ENCODE measurements at regions not wholly inside any gene's neighbourhood (a gene's known extent, or its start where the extent isn't known, plus 50 kb on each side); places are given as distances from the start of the nearest gene placed in this dataset.

- Histone ChIP-seq H3K79me2 (ENCODE audit: control insufficient read depth, insufficient read depth, low read length) (no peaks in the 10 kb centered on the region), H3K27me3 (replicated peaks in 1 of 2; ENCODE audit: control insufficient read depth in 2 of 2, insufficient read depth in 2 of 2, low read length in 1 of 2) (no peaks in the 10 kb centered on the region), H3K36me3 (ENCODE audit: control insufficient read depth in 2 of 2, insufficient read depth in 2 of 2, low read length in 1 of 2) (no peaks in the 10 kb centered on the region), H3K4me2 (ENCODE audit: control insufficient read depth, insufficient read depth) (no peak overlapping the region), H3K4me1 (ENCODE audit: control insufficient read depth, insufficient read depth, low read length) (no peaks in the 10 kb centered on the region), H3K9ac (ENCODE audit: control insufficient read depth, insufficient read depth, low read length) (no peak overlapping the region), H3K27ac (ENCODE audit: control insufficient read depth, insufficient read depth) (no peak overlapping the region), H4K20me1 (ENCODE audit: control insufficient read depth, insufficient read depth) (no peaks in the 10 kb centered on the region), H3K9me3 (replicated peaks; ENCODE audit: control insufficient read depth, insufficient read depth, low read length) (no peaks in the 10 kb centered on the region), H3K4me3 (no peak overlapping the region), H2AFZ (ENCODE audit: control insufficient read depth, low read depth, low read length) (no peak overlapping the region)
- RAD21 ChIA-PET (ENCODE audit: unreplicated experiment), result no interaction called here
- DNase-seq (ENCODE audit: low read depth, low spot score), result no peak
- BruUV-seq (replicated peaks), result no TSS peak
- WGBS (ENCODE audit: insufficient coverage, insufficient replicate concordance, low lambda C conversion rate, missing lambda C conversion rate), result 14% methylated on average over 7 of the region's 7 CpGs
- no peak for TF ChIP-seq SKIL (IDR thresholded peaks at IDR 0.05; ENCODE audit: low read depth, poor library complexity, severe bottlenecking)
- no peak for TF ChIP-seq MEF2B (IDR thresholded peaks at IDR 0.05; ENCODE audit: partially characterized antibody, poor library complexity, severe bottlenecking)
- no peak for TF ChIP-seq ZNF274 (IDR thresholded peaks at IDR 0.05; ENCODE audit: insufficient read depth, insufficient read length)
- no peak for TF ChIP-seq SRF (IDR thresholded peaks at IDR 0.05; ENCODE audit: low read depth in 2 of 2, low read length in 2 of 2)
- TF ChIP-seq STAT3 (IDR thresholded peaks at IDR 0.05; ENCODE audit: low read depth, low read length), result no peak
- TF ChIP-seq RCOR1 (conservative IDR thresholded peaks at IDR 0.05; ENCODE audit: low read depth, low read length), result no peak
- no peak for TF ChIP-seq SIX5 (IDR thresholded peaks at IDR 0.05; ENCODE audit: low read depth, low read length, severe bottlenecking)
- TF ChIP-seq IKZF1 (conservative IDR thresholded peaks at IDR 0.05), result no peak
- TF ChIP-seq, protein P1, sequence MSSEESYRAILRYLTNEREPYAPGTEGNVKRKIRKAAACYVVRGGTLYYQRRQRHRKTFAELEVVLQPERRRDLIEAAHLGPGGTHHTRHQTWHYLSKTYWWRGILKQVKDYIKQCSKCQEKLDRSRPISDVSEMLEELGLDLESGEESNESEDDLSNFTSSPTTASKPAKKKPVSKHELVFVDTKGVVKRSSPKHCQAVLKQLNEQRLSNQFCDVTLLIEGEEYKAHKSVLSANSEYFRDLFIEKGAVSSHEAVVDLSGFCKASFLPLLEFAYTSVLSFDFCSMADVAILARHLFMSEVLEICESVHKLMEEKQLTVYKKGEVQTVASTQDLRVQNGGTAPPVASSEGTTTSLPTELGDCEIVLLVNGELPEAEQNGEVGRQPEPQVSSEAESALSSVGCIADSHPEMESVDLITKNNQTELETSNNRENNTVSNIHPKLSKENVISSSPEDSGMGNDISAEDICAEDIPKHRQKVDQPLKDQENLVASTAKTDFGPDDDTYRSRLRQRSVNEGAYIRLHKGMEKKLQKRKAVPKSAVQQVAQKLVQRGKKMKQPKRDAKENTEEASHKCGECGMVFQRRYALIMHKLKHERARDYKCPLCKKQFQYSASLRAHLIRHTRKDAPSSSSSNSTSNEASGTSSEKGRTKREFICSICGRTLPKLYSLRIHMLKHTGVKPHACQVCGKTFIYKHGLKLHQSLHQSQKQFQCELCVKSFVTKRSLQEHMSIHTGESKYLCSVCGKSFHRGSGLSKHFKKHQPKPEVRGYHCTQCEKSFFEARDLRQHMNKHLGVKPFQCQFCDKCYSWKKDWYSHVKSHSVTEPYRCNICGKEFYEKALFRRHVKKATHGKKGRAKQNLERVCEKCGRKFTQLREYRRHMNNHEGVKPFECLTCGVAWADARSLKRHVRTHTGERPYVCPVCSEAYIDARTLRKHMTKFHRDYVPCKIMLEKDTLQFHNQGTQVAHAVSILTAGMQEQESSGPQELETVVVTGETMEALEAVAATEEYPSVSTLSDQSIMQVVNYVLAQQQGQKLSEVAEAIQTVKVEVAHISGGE (CRISPR knock-in tag; IDR thresholded peaks at IDR 0.05), result no peak
- no peak for TF ChIP-seq NBN (IDR thresholded peaks at IDR 0.05)
- no peak for TF ChIP-seq CREM (IDR thresholded peaks at IDR 0.05; ENCODE audit: low read depth)
- no peak for TF ChIP-seq JUNB (IDR thresholded peaks at IDR 0.05)
- TF ChIP-seq WRNIP1 (IDR thresholded peaks at IDR 0.05; ENCODE audit: borderline replicate concordance, low read depth, low read length), result no peak
- TF ChIP-seq, protein P2, sequence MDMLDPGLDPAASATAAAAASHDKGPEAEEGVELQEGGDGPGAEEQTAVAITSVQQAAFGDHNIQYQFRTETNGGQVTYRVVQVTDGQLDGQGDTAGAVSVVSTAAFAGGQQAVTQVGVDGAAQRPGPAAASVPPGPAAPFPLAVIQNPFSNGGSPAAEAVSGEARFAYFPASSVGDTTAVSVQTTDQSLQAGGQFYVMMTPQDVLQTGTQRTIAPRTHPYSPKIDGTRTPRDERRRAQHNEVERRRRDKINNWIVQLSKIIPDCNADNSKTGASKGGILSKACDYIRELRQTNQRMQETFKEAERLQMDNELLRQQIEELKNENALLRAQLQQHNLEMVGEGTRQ (IDR thresholded peaks at IDR 0.05; ENCODE audit: borderline replicate concordance, low read depth, low read length), result no peak
- no peak for TF ChIP-seq POU2F2 (IDR thresholded peaks at IDR 0.05; ENCODE audit: borderline replicate concordance, low read depth, low read length)
- no peak for TF ChIP-seq ELK1 (IDR thresholded peaks at IDR 0.05; ENCODE audit: low read depth, low read length)
- TF ChIP-seq ZSCAN29 (IDR thresholded peaks at IDR 0.05), result no peak
- SMC1A ChIA-PET (ENCODE audit: uncharacterized antibody, unreplicated experiment), result interaction anchor here (1.0 to 1.8 kb wide), 2 partner anchors 47 to 298 kb away, joined by 3 to 5 read pairs; no protein-coding TSS in a partner anchor
- in situ Hi-C loops (cut with MboI), result no loop called here
- intact Hi-C loops (cut with micrococcal nuclease; ENCODE audit: unreplicated experiment), result no loop called here
- POLR2A ChIA-PET, result interaction anchor here (0.5 kb wide), 1 partner anchor 41 kb away, joined by 3 read pairs; no protein-coding TSS in a partner anchor
- ATAC-seq, result no peak
- CTCF ChIA-PET, result interaction anchor here (0.7 to 1.2 kb wide), 4 partner anchors 14 to 444 kb away, joined by 3 to 4 read pairs (median 3); no protein-coding TSS in a partner anchor
- FAIRE-seq, result no peak
Observed at GRCh38 chr3:59611649-59612443, 562.0 kb upstream of the CFAP20DC start.
